GM12878 (cell line): ENCODE measurements at regions not wholly inside any gene's neighbourhood (a gene's known extent, or its start where the extent isn't known, plus 50 kb on each side); places are given as distances from the start of the nearest gene placed in this dataset.

Source experiments
- CTCF ChIP-seq, 3 experiments: IDR thresholded peaks in 2 of 3; conservative IDR thresholded peaks in 1 of 3; 2 replicates each; pipeline ENCODE4 v1.5.1; 2011; ENCODE audit warnings: low read depth in 3 of 3, low read length in 3 of 3, mild to moderate bottlenecking in 3 of 3, control low read depth in 2 of 3, moderate library complexity in 2 of 3, inconsistent platforms in 1 of 3, mixed read lengths in 1 of 3; ENCODE audit not compliant: control insufficient read depth in 2 of 3, insufficient read depth in 1 of 3; ENCODE audit errors: extremely low read depth in 1 of 3
- MAX ChIP-seq: IDR thresholded peaks from 2 replicates; pipeline ENCODE4 v1.6.1; 2012; ENCODE audit warnings: low read depth, low read length, improper control_type of control experiment
- NFIC ChIP-seq: IDR thresholded peaks from 2 replicates; pipeline ENCODE4 v1.6.1; 2012; ENCODE audit warnings: low read depth, mild to moderate bottlenecking, inconsistent platforms, low read length, moderate library complexity
- NFYB ChIP-seq: IDR thresholded peaks from 2 replicates; pipeline ENCODE4 v1.6.1; 2011; ENCODE audit warnings: low read depth, mild to moderate bottlenecking, low read length, improper control_type of control experiment, moderate library complexity; ENCODE audit not compliant: insufficient read depth
- PKNOX1 ChIP-seq: fragments of 450-650 bp; IDR thresholded peaks from 2 replicates; pipeline ENCODE4 v1.6.1; 2016; ENCODE audit warnings: mild to moderate bottlenecking
- POLR2A ChIP-seq: IDR thresholded peaks from 2 replicates; pipeline ENCODE4 v1.6.1; 2011; ENCODE audit warnings: low read depth, mild to moderate bottlenecking, low read length
- RAD21 ChIP-seq: IDR thresholded peaks from 2 replicates; pipeline ENCODE4 v1.6.1; 2011; ENCODE audit warnings: mild to moderate bottlenecking, low read depth, low read length, moderate library complexity; ENCODE audit not compliant: insufficient read depth
- RFX5 ChIP-seq: IDR thresholded peaks from 2 replicates; pipeline ENCODE4 v1.6.1; 2011; ENCODE audit warnings: low read depth, low read length, improper control_type of control experiment
- YY1 ChIP-seq: IDR thresholded peaks from 2 replicates; pipeline ENCODE4 v1.6.1; 2011; ENCODE audit warnings: low read depth, mild to moderate bottlenecking, low read length
- ZNF592 ChIP-seq: fragments of 450-650 bp; IDR thresholded peaks from 2 replicates; pipeline ENCODE4 v1.6.1; 2017; ENCODE audit warnings: mild to moderate bottlenecking, moderate library complexity

- no peak for TF ChIP-seq CTCF (IDR thresholded peaks at IDR 0.05 in 2 of 3, conservative IDR thresholded peaks at IDR 0.05 in 1 of 3; ENCODE audit: control insufficient read depth in 2 of 3, extremely low read depth in 1 of 3, insufficient read depth in 1 of 3, low read depth in 3 of 3, low read length in 3 of 3)
- TF ChIP-seq MAX: no peak
- TF ChIP-seq POLR2A: no peak
- no peak for TF ChIP-seq RFX5
- TF ChIP-seq ZNF592: no peak
- no peak for TF ChIP-seq YY1
- no peak for TF ChIP-seq NFIC
- TF ChIP-seq PKNOX1: no peak
- TF ChIP-seq RAD21: no peak
- TF ChIP-seq NFYB: no peak
Measured at GRCh38 chr7:9029681-9030530, 596.5 kb downstream of the NXPH1 start.
